Stimulated activated CD4-positive, alpha-beta T cell treated with anti-CD3 and anti-CD28 coated beads, Interleukin-1b, Interleukin-23, amount 100 ng/mL, for 1 hour (primary cell): ENCODE measurements at regions not wholly inside any gene's neighbourhood (a gene's known extent, or its start where the extent isn't known, plus 50 kb on each side); places are given as distances from the start of the nearest gene placed in this dataset.

Experiments used
- DNase-seq, 2 donors: peaks; one replicate each; pipeline ENCODE4 v3.0.0-alpha.2; 2020; ENCODE audit warnings: low read depth in 2 of 2

GRCh38 chr1:30294508-30294907 is 428.9 kb downstream of the MATN1 start:
- DNase-seq = no peak

- no peak for DNase-seq
These were observed 430.9 kb downstream of the MATN1 start for GRCh38 chr1:30292451-30292850.

GRCh38 chr1:30291526-30291925 is 431.9 kb downstream of the MATN1 start:
- no peak for DNase-seq

- no peak for DNase-seq
These were observed 432.8 kb downstream of the MATN1 start for GRCh38 chr1:30290581-30290980.

- no peak for DNase-seq
These were observed 435.4 kb downstream of the MATN1 start for GRCh38 chr1:30287976-30288375.

GRCh38 chr1:30286988-30287839 is 436.2 kb downstream of the MATN1 start:
- no peak for DNase-seq

GRCh38 chr1:30286241-30286987 is 437.0 kb downstream of the MATN1 start:
- DNase-seq = no peak

- DNase-seq = no peak
These were observed 437.9 kb downstream of the MATN1 start for GRCh38 chr1:30285501-30285932.

GRCh38 chr1:30284728-30285475 is 438.5 kb downstream of the MATN1 start:
- no peak for DNase-seq

- no peak for DNase-seq
These were observed 439.2 kb downstream of the MATN1 start for GRCh38 chr1:30284226-30284625.

- no peak for DNase-seq
These were observed 440.0 kb downstream of the MATN1 start for GRCh38 chr1:30283199-30283962.

- DNase-seq = no peak
These were observed 442.8 kb downstream of the MATN1 start for GRCh38 chr1:30280572-30280971.

GRCh38 chr1:30277911-30278310 is 445.5 kb downstream of the MATN1 start:
- no peak for DNase-seq

GRCh38 chr1:30277415-30277814 is 446.0 kb downstream of the MATN1 start:
- DNase-seq = no peak

- DNase-seq = no peak
These were observed 447.2 kb downstream of the MATN1 start for GRCh38 chr1:30275926-30276764.

- DNase-seq = no peak
These were observed 448.3 kb downstream of the MATN1 start for GRCh38 chr1:30274976-30275621.

- no peak for DNase-seq
These were observed 449.0 kb downstream of the MATN1 start for GRCh38 chr1:30274173-30274970.

- no peak for DNase-seq
These were observed 449.9 kb downstream of the MATN1 start for GRCh38 chr1:30273456-30273855.

GRCh38 chr1:30273021-30273325 is 450.4 kb downstream of the MATN1 start:
- DNase-seq = no peak
